GM12892 (cell line): ENCODE measurements at regions not wholly inside any gene's neighbourhood (a gene's known extent, or its start where the extent isn't known, plus 50 kb on each side); places are given as distances from the start of the nearest gene placed in this dataset.
A peak's percentile ranks its signal among the peaks of the same experiment; 100 is the strongest.
"Not testable (repeated sequence)": the region's sequence is repeated elsewhere in the genome, so short reads cannot be mapped to it uniquely, and the experiment has no call there.

Source experiments
- DNase-seq: peaks from one replicate; pipeline ENCODE4 v3.0.0; 2011; ENCODE audit not compliant: insufficient read length
- FAIRE-seq: peaks from 2 replicates; lab custom pipeline; 2011; peaks lifted over from hg19 to GRCh38; lab: Jason Lieb, UNC
- POLR2A ChIP-seq: IDR thresholded peaks from 2 replicates; pipeline ENCODE4 v1.6.1; 2011; ENCODE audit warnings: low read depth, low read length, control low read depth
- POLR2AphosphoS5 ChIP-seq: IDR thresholded peaks from 2 replicates; pipeline ENCODE4 v1.6.1; 2011; ENCODE audit warnings: low read depth, low read length, control low read depth
- TAF1 ChIP-seq: IDR thresholded peaks from 2 replicates; pipeline ENCODE4 v1.6.1; 2011; ENCODE audit warnings: low read depth, mild to moderate bottlenecking, control low read depth, low read length, borderline replicate concordance

- FAIRE-seq (no peak), DNase-seq (no peak)
- TF ChIP-seq POLR2AphosphoS5 = no peak
- no peak for TF ChIP-seq TAF1
- TF ChIP-seq POLR2A = no peak
Observed at GRCh38 chr2:133885847-133886246, 317.6 kb upstream of the NCKAP5 start.

GRCh38 chr2:133886735-133887675 lies 318.7 kb upstream of the NCKAP5 start:
- FAIRE-seq (peak; percentile 40), DNase-seq (peak; percentile 14)
- no peak for TF ChIP-seq TAF1
- TF ChIP-seq POLR2A = no peak
- no peak for TF ChIP-seq POLR2AphosphoS5

GRCh38 chr2:133887676-133888040 lies 319.4 kb upstream of the NCKAP5 start:
- no peak for TF ChIP-seq TAF1
- no peak for TF ChIP-seq POLR2AphosphoS5
- TF ChIP-seq POLR2A = no peak
- DNase-seq (no peak), FAIRE-seq (no peak)

GRCh38 chr2:133888107-133888506 lies 319.8 kb upstream of the NCKAP5 start:
- FAIRE-seq (no peak), DNase-seq (no peak)
- TF ChIP-seq TAF1 (no peak), POLR2AphosphoS5 (no peak), POLR2A (no peak)

GRCh38 chr2:133888621-133889219 lies 320.5 kb upstream of the NCKAP5 start:
- FAIRE-seq (no peak), DNase-seq (no peak)
- TF ChIP-seq POLR2A (no peak), TAF1 (no peak), POLR2AphosphoS5 (no peak)

- FAIRE-seq (no peak), DNase-seq (no peak)
- TF ChIP-seq TAF1 = no peak
- no peak for TF ChIP-seq POLR2A
- no peak for TF ChIP-seq POLR2AphosphoS5
Observed at GRCh38 chr2:133892352-133892913, 324.2 kb upstream of the NCKAP5 start.

- no peak for TF ChIP-seq POLR2AphosphoS5
- no peak for TF ChIP-seq TAF1
- TF ChIP-seq POLR2A = no peak
Observed at GRCh38 chr2:133894429-133894828, 326.2 kb upstream of the NCKAP5 start.

GRCh38 chr2:133897838-133898237 lies 329.6 kb upstream of the NCKAP5 start:
- not testable (repeated sequence) for DNase-seq, FAIRE-seq

More at GRCh38 chr2:133894429-133894828, 326.2 kb upstream of the NCKAP5 start:
- DNase-seq = no peak
- FAIRE-seq = no peak

GRCh38 chr2:133900909-133901308 lies 332.6 kb upstream of the NCKAP5 start:
- no peak for TF ChIP-seq POLR2A
- no peak for TF ChIP-seq TAF1
- no peak for TF ChIP-seq POLR2AphosphoS5
- FAIRE-seq (no peak), DNase-seq (no peak)

GRCh38 chr2:133906396-133906795 lies 338.1 kb upstream of the NCKAP5 start:
- TF ChIP-seq POLR2A (no peak), TAF1 (no peak), POLR2AphosphoS5 (no peak)
- no peak for FAIRE-seq
- DNase-seq = no peak

- no peak for DNase-seq
- TF ChIP-seq TAF1 (no peak), POLR2A (no peak), POLR2AphosphoS5 (no peak)
- no peak for FAIRE-seq
Observed at GRCh38 chr2:133906926-133907325, 338.7 kb upstream of the NCKAP5 start.
